ENCODE measurements at regions not wholly inside any gene's neighbourhood (a gene's known extent, or its start where the extent isn't known, plus 50 kb on each side); places are given as distances from the start of the nearest gene placed in this dataset.

DNA sequence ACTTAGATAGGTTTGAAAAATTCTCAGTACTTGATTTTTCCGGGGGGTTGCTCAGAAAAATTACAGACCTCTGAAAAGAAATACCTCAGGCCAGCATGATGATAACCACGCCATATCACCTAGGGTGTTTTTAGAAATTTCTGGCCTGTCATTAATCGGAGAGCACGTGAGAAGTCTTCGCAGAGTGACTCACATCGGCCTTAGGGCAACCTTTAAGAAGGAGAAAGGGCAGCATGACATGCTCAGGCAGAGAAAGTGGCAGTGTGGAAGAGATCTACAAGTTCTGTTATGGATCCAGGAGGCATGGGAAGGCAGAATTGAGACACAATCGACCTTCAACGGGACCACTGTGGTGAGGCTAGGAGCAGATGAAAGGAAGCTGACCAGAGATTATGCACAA lies 506.3 kb downstream of the LMO4 start:
- TF ChIP-seq CTCF (IDR thresholded peaks at IDR 0.05), result no peak
- TF ChIP-seq POLR2A (IDR thresholded peaks at IDR 0.05), result no peak
